ENCODE measurements at regions not wholly inside any gene's neighbourhood (a gene's known extent, or its start where the extent isn't known, plus 50 kb on each side); places are given as distances from the start of the nearest gene placed in this dataset.

GRCh38 chr12:23128462-23128861 is 503.5 kb downstream of the ETNK1 start:
- TF ChIP-seq ZFX (IDR thresholded peaks at IDR 0.05), result no peak
- no peak for TF ChIP-seq CTCF (conservative IDR thresholded peaks at IDR 0.05)

Measured in C4-2B (cell line).